ENCODE measurements at regions not wholly inside any gene's neighbourhood (a gene's known extent, or its start where the extent isn't known, plus 50 kb on each side); places are given as distances from the start of the nearest gene placed in this dataset.

DNA sequence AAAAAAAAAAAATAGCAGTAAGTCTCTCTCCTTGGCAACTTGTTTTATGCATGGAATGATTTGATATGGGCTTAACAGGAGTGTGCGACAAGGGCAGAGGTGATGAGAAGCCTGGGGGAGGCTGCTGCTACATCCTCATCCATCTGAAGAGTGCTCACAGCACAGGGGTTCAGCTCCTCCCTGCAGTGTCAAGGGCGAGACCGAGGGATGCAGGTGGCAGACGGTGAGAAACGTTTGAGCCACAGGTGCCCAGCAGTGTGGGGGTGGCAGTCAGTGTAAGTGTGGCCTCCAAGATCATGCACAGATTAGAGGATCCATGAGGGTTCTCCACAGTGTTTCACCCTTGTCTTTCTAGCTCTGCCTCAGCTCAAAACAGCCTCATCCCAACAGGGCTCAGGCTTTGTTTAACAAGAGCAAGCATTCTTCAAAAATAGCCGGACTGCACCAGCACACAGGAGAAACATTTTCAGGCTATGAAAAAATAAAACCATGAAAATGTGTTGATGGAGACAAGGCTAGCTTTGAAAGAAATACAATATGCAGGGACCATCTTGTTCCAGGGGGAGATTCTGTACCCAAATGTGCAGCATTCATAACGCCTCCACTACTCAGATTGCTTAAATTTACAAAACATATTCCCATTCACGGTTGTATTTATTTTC is 324.5 kb upstream of the MYT1L start:
- in situ Hi-C loops (cut with MboI; ENCODE audit: low pct_ligation_motif_present in 1 of 4, low pct_unique_long_range_greater_than_20kb in 1 of 4, low sequenced_read_pairs in 3 of 4): no loop called here
- Histone ChIP-seq H3K36me3 (no peaks in the 10 kb centered on the region), H3K4me1 (peaks cover 0 to 11% (median 4%) of the 10 kb centered on the region in 4 donors), H3K27ac (no peak overlapping the region), H3K9me3 (no peaks in the 10 kb centered on the region), H3K4me3 (no peak overlapping the region), H3K27me3 (no peaks in the 10 kb centered on the region)
- WGBS, 2 donors (ENCODE audit: low coverage in 1 of 2): 49 to 59% methylated on average over 8 of the region's 8 CpGs
- no peak for DNase-seq
- TF ChIP-seq, protein P1, sequence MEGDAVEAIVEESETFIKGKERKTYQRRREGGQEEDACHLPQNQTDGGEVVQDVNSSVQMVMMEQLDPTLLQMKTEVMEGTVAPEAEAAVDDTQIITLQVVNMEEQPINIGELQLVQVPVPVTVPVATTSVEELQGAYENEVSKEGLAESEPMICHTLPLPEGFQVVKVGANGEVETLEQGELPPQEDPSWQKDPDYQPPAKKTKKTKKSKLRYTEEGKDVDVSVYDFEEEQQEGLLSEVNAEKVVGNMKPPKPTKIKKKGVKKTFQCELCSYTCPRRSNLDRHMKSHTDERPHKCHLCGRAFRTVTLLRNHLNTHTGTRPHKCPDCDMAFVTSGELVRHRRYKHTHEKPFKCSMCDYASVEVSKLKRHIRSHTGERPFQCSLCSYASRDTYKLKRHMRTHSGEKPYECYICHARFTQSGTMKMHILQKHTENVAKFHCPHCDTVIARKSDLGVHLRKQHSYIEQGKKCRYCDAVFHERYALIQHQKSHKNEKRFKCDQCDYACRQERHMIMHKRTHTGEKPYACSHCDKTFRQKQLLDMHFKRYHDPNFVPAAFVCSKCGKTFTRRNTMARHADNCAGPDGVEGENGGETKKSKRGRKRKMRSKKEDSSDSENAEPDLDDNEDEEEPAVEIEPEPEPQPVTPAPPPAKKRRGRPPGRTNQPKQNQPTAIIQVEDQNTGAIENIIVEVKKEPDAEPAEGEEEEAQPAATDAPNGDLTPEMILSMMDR (IDR thresholded peaks at IDR 0.05): no peak
- no peak for TF ChIP-seq EP300 (IDR thresholded peaks at IDR 0.05; ENCODE audit: low read depth)
- no peak for TF ChIP-seq POLR2A (IDR thresholded peaks at IDR 0.05)
- no peak for TF ChIP-seq POLR2AphosphoS5 (IDR thresholded peaks at IDR 0.05)
- intact Hi-C loops (cut with DNase I; ENCODE audit: low total_unique reads): no loop called here

DNA sequence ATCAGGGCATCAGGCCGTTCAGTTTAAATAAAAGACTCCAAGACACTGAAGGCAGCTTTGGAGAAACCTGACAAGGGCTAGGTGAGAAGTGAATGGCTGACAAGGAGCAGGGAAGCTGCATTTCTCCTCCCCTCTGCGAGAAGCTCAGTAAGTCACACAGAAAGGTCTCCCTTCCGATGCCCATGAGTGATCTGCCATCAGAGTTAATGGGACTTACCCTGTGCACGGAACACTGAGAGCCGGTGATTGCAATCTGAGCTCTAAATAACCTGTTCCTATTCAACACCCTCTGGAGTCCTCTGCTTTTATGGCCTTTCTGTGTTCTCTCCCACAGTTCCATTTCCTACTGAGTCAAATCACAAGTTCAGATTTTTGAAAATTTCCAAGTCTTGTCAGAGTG is 322.2 kb upstream of the MYT1L start:
- in situ Hi-C loops (cut with MboI; ENCODE audit: low pct_ligation_motif_present in 1 of 4, low pct_unique_long_range_greater_than_20kb in 1 of 4, low sequenced_read_pairs in 3 of 4): no loop called here
- intact Hi-C loops (cut with DNase I; ENCODE audit: low total_unique reads): no loop called here
- TF ChIP-seq EP300 (IDR thresholded peaks at IDR 0.05; ENCODE audit: low read depth): no peak
- TF ChIP-seq, protein P1 (IDR thresholded peaks at IDR 0.05): no peak
- TF ChIP-seq POLR2A (IDR thresholded peaks at IDR 0.05): no peak
- TF ChIP-seq POLR2AphosphoS5 (IDR thresholded peaks at IDR 0.05): no peak
- Histone ChIP-seq H3K9me3 (no peaks in the 10 kb centered on the region), H3K4me1 (peaks cover 0 to 11% (median 4%) of the 10 kb centered on the region in 4 donors), H3K27me3 (no peaks in the 10 kb centered on the region), H3K4me3 (no peak overlapping the region), H3K36me3 (no peaks in the 10 kb centered on the region), H3K27ac (no peak overlapping the region)
- WGBS, 2 donors (ENCODE audit: low coverage in 1 of 2): 69 to 75% methylated on average over 2 to 5 of the region's 5 CpGs
- no peak for DNase-seq

DNA sequence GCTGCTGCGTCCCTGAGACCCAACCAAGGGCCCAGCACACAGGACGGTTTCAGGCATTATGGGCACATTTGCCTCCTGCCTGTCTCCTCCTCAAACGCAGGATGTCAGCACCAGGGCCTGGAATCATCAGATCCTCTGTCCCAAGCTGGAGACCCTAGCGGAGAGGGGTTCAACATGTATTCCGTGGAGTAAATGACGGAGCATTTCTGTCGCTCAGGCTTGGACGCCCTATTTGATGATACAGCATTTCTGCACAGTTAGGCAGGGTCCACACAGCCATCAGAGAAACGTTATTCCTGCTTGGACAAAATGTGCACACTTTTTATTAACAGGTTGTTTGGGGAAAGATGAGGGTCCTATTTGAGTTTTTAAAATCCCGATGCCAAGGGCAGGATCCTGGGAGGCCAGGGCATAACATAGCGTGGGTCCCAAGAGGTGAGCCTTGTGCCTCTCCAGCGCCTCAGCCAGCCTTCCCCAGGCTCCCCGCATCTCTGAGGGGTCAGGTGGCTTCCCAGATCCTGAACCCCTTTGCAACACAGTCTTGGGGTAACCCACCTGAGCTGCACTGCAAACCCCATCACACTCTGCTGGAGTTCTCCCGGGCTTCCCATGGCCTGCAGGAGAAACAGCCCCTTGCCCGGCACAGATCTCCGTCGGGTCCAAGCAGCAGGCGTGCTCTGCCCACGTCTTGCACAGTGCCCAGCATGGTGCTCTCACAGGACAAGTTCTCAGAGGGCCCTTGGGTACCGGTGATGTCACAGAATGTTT is 319.7 kb upstream of the MYT1L start:
- Histone ChIP-seq H3K9me3 (no peaks in the 10 kb centered on the region), H3K27me3 (no peaks in the 10 kb centered on the region), H3K27ac (no peak overlapping the region), H3K4me1 (peaks cover 0 to under 1% (median under 1%) of the 10 kb centered on the region in 4 donors), H3K36me3 (no peaks in the 10 kb centered on the region), H3K4me3 (no peak overlapping the region)
- WGBS, 2 donors (ENCODE audit: low coverage in 1 of 2): 90% methylated on average over 19 of the region's 20 CpGs; no CpG with 5 or more reads in 1 of the 2 donors
- in situ Hi-C loops (cut with MboI; ENCODE audit: low pct_ligation_motif_present in 1 of 4, low pct_unique_long_range_greater_than_20kb in 1 of 4, low sequenced_read_pairs in 3 of 4): no loop called here
- intact Hi-C loops (cut with DNase I; ENCODE audit: low total_unique reads): no loop called here
- TF ChIP-seq, protein P1 (IDR thresholded peaks at IDR 0.05): no peak
- TF ChIP-seq EP300 (IDR thresholded peaks at IDR 0.05; ENCODE audit: low read depth) (no peak), POLR2AphosphoS5 (IDR thresholded peaks at IDR 0.05) (no peak), POLR2A (IDR thresholded peaks at IDR 0.05) (no peak)
- DNase-seq: no peak

DNA sequence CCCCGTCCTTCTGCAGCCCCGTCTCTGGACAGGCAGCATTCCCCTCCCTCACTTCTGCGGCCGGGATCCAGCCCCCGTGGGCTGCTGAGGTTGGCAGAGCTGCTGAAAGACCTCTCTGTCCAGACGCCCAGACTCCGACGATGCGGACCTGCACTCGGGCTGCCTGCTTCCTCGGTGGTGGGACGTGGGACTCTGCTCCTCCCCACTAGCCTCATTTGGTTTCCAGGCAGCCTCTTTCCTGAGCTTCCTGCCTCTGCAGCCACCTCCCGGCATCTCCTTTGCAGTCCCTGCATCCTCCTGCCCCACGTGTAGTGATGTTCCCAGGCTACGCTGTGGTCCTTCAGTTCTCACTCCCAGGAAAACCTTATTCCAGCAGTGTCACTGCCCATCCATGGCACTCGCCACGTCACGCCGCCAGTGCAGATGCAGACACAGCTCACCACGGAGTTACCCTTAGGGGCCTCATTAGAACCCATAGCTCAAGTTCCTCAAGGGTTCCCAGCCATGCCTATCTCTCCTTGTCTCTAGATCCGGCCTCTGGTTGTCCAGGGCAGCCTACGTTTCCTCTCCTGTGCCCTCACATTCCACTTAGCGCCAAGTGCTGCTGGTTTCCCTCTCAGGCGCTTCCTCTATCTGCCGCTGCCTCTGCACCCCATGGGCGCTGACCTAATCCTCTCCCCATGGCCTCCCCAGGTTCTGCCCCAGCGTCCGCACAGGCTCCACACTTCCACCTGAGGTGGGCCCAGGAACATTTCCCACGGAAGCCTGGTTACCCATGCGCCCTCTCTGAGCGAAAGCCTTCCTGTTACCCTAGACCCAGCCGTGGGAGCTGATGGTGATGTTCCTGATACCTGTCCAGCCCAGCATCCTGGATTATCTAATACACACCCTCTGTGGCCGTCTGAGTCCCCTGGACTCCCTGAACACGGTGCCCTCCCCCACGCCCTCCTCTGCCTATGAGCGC is 318.3 kb upstream of the MYT1L start:
- DNase-seq: no peak
- Histone ChIP-seq H3K9me3 (no peaks in the 10 kb centered on the region), H3K4me3 (no peak overlapping the region), H3K27ac (no peak overlapping the region), H3K36me3 (no peaks in the 10 kb centered on the region), H3K27me3 (no peaks in the 10 kb centered on the region), H3K4me1 (no peaks in the 10 kb centered on the region)
- no peak for TF ChIP-seq POLR2A (IDR thresholded peaks at IDR 0.05)
- TF ChIP-seq EP300 (IDR thresholded peaks at IDR 0.05; ENCODE audit: low read depth): no peak
- no peak for TF ChIP-seq POLR2AphosphoS5 (IDR thresholded peaks at IDR 0.05)
- TF ChIP-seq, protein P1 (IDR thresholded peaks at IDR 0.05): no peak
- WGBS, 2 donors (ENCODE audit: low coverage in 1 of 2): 83 to 84% methylated on average over 13 to 36 of the region's 36 CpGs
- in situ Hi-C loops (cut with MboI; ENCODE audit: low pct_ligation_motif_present in 1 of 4, low pct_unique_long_range_greater_than_20kb in 1 of 4, low sequenced_read_pairs in 3 of 4) (no loop called here), intact Hi-C loops (cut with DNase I; ENCODE audit: low total_unique reads) (no loop called here)
